ENCODE measurements at regions not wholly inside any gene's neighbourhood (a gene's known extent, or its start where the extent isn't known, plus 50 kb on each side); places are given as distances from the start of the nearest gene placed in this dataset.

- DNase-seq (ENCODE audit: low spot score in 2 of 2), result no peak
- Histone ChIP-seq H3K27ac (no peak overlapping the region), H3K9me3 (no peaks in the 10 kb centered on the region), H3K36me3 (no peaks in the 10 kb centered on the region), H3K4me3 (no peak overlapping the region), H3K27me3 (no peaks in the 10 kb centered on the region), H3K4me1 (no peaks in the 10 kb centered on the region)
- TF ChIP-seq CTCF (IDR thresholded peaks at IDR 0.05), result no peak
- intact Hi-C loops (cut with DNase I), result no loop called here
Observed at GRCh38 chr2:134183679-134184078, 70.2 kb upstream of the MGAT5 start.

- no peak for TF ChIP-seq CTCF (IDR thresholded peaks at IDR 0.05)
- Histone ChIP-seq H3K27me3 (no peaks in the 10 kb centered on the region), H3K4me3 (no peak overlapping the region), H3K36me3 (no peaks in the 10 kb centered on the region), H3K4me1 (peaks cover 0 to 5% of the 10 kb centered on the region in 2 donors), H3K9me3 (no peaks in the 10 kb centered on the region), H3K27ac (no peak overlapping the region)
- no peak for DNase-seq (ENCODE audit: low spot score in 2 of 2)
- intact Hi-C loops (cut with DNase I), result no loop called here
Observed at GRCh38 chr2:134185639-134186038, 68.2 kb upstream of the MGAT5 start.

GRCh38 chr2:134189009-134189720 is 64.7 kb upstream of the MGAT5 start:
- TF ChIP-seq CTCF (IDR thresholded peaks at IDR 0.05), result no peak
- no peaks in the 10 kb centered on the region for H3K27me3 ChIP-seq
- no peaks in the 10 kb centered on the region for H3K9me3 ChIP-seq
- no peaks in the 10 kb centered on the region for H3K36me3 ChIP-seq
- no peak for DNase-seq (ENCODE audit: low spot score in 2 of 2)
- no peak overlapping the region for H3K4me3 ChIP-seq
- intact Hi-C loops (cut with DNase I), result no loop called here
- no peak overlapping the region for H3K27ac ChIP-seq
- peaks cover 0 to 14% of the 10 kb centered on the region in 2 donors for H3K4me1 ChIP-seq

- intact Hi-C loops (cut with DNase I), result no loop called here
- H3K27ac ChIP-seq, result peak overlapping the region in 1 of 2 donors; percentile 38
- no peaks in the 10 kb centered on the region for H3K27me3 ChIP-seq
- H3K4me1 ChIP-seq, result peaks cover 0 to 14% of the 10 kb centered on the region in 2 donors
- TF ChIP-seq CTCF (IDR thresholded peaks at IDR 0.05), result no peak
- no peak overlapping the region for H3K4me3 ChIP-seq
- no peaks in the 10 kb centered on the region for H3K9me3 ChIP-seq
- no peak for DNase-seq (ENCODE audit: low spot score in 2 of 2)
- no peaks in the 10 kb centered on the region for H3K36me3 ChIP-seq
Observed at GRCh38 chr2:134190062-134190806, 63.6 kb upstream of the MGAT5 start.

- no peak for TF ChIP-seq CTCF (IDR thresholded peaks at IDR 0.05)
- H3K4me1 ChIP-seq, result peaks cover 0 to 14% of the 10 kb centered on the region in 2 donors
- peak overlapping the region in 1 of 2 donors; percentile 38 for H3K27ac ChIP-seq
- no peaks in the 10 kb centered on the region for H3K36me3 ChIP-seq
- H3K9me3 ChIP-seq, result no peaks in the 10 kb centered on the region
- intact Hi-C loops (cut with DNase I), result no loop called here
- H3K27me3 ChIP-seq, result no peaks in the 10 kb centered on the region
- DNase-seq (ENCODE audit: low spot score in 2 of 2), result no peak
- no peak overlapping the region for H3K4me3 ChIP-seq
Observed at GRCh38 chr2:134190807-134191203, 63.1 kb upstream of the MGAT5 start.
